ENCODE measurements at regions not wholly inside any gene's neighbourhood (a gene's known extent, or its start where the extent isn't known, plus 50 kb on each side); places are given as distances from the start of the nearest gene placed in this dataset.

GRCh38 chr11:79794484-79795393 lies 353.9 kb upstream of the TENM4 start:
- H3K79me2 ChIP-seq (ENCODE audit: control insufficient read depth in 1 of 2, insufficient read depth in 2 of 2, low read length in 2 of 2): no peaks in the 10 kb centered on the region
- no peak overlapping the region for H3K4ac ChIP-seq (replicated peaks; ENCODE audit: insufficient read length, low read depth, low read length)
- H3K4me3 ChIP-seq (ENCODE audit: extremely low read depth in 1 of 4, insufficient read depth in 2 of 4, low read depth in 3 of 4, low read length in 4 of 4): no peak overlapping the region
- H3K36me3 ChIP-seq (ENCODE audit: control insufficient read depth in 2 of 4, insufficient read depth in 4 of 4, low read length in 3 of 4): no peaks in the 10 kb centered on the region
- H2BK20ac ChIP-seq (ENCODE audit: low read length): no peak overlapping the region
- no peak overlapping the region for H3K56ac ChIP-seq (replicated peaks; ENCODE audit: insufficient read length, low read depth, low read length)
- H3K27me3 ChIP-seq (replicated peaks in 1 of 4; ENCODE audit: control insufficient read depth in 3 of 4, extremely low read depth in 1 of 4, insufficient read depth in 3 of 4, low read length in 3 of 4): no peaks in the 10 kb centered on the region
- H2AFZ ChIP-seq (ENCODE audit: low read length): no peak overlapping the region
- H3K23me2 ChIP-seq (ENCODE audit: low read depth, low read length): no peaks in the 10 kb centered on the region
- H3K79me1 ChIP-seq (ENCODE audit: low read depth, low read length): no peaks in the 10 kb centered on the region
- H3K14ac ChIP-seq (ENCODE audit: insufficient read length): no peak overlapping the region
- H3K23ac ChIP-seq (ENCODE audit: insufficient read length): no peak overlapping the region
- no peak overlapping the region for H2BK120ac ChIP-seq (replicated peaks; ENCODE audit: low read depth, low read length)
- H4K8ac ChIP-seq (ENCODE audit: extremely low read depth, insufficient read depth, low read length): no peak overlapping the region
- no peak overlapping the region for H2BK15ac ChIP-seq (ENCODE audit: low read length)
- 80% methylated on average over 4 of the region's 4 CpGs; no CpG with 5 or more reads in 1 of the 2 experiments for WGBS, 2 experiments (ENCODE audit: extremely low coverage in 1 of 2, insufficient coverage in 1 of 2, insufficient read length in 1 of 2, insufficient replicate concordance in 2 of 2, low coverage in 1 of 2, low lambda C conversion rate in 2 of 2, missing lambda C conversion rate in 1 of 2)
- TF ChIP-seq RFX5 (IDR thresholded peaks at IDR 0.05; ENCODE audit: borderline replicate concordance, low read depth, low read length): no peak
- peak; percentile 19 to 20; a peak in 1 of 4 replicates for TF ChIP-seq RAD21 (IDR thresholded peaks at IDR 0.05 in 1 of 2, conservative IDR thresholded peaks at IDR 0.05 in 1 of 2; ENCODE audit: low read depth in 2 of 2, low read length in 2 of 2)
- no peaks in the 10 kb centered on the region for H3K9me3 ChIP-seq (ENCODE audit: insufficient read depth in 2 of 2, low read depth in 1 of 2, low read length in 1 of 2)
- no peak for FAIRE-seq
- H2AK5ac ChIP-seq (ENCODE audit: low read depth, low read length): no peak overlapping the region
- no peak overlapping the region for H2BK5ac ChIP-seq (ENCODE audit: low read depth, low read length)
- no peaks in the 10 kb centered on the region for H4K20me1 ChIP-seq (replicated peaks in 1 of 2; ENCODE audit: control insufficient read depth in 1 of 2, insufficient read depth in 2 of 2, low read length in 2 of 2)
- H3K4me1 ChIP-seq (replicated peaks in 1 of 4; ENCODE audit: control insufficient read depth in 3 of 4, insufficient read depth in 4 of 4, low read length in 3 of 4): no peaks in the 10 kb centered on the region
- no peak overlapping the region for H4K91ac ChIP-seq (replicated peaks; ENCODE audit: insufficient read length, low read length)
- DNase-seq (ENCODE audit: low read depth in 1 of 2, low spot score in 2 of 2): no peak
- ChIA-PET POLR2A (ENCODE audit: partially characterized antibody) (no interaction called here), CTCF (ENCODE audit: partially characterized antibody) (interaction anchor here (0.6 to 1.6 kb wide), 5 partner anchors 11 to 294 kb away, joined by 3 to 4 read pairs (median 3); no protein-coding TSS in a partner anchor)
- H3K27ac ChIP-seq (ENCODE audit: low read depth, low read length): no peak overlapping the region
- H3K4me2 ChIP-seq (ENCODE audit: insufficient read depth in 1 of 2, low read depth in 2 of 2, low read length in 2 of 2): no peak overlapping the region
- no peak overlapping the region for H3K9ac ChIP-seq (replicated peaks in 1 of 4; ENCODE audit: extremely low read depth in 1 of 4, low read depth in 3 of 4, low read length in 3 of 4)
- H2BK12ac ChIP-seq (ENCODE audit: low read depth, low read length): no peak overlapping the region
- no peak overlapping the region for H4K5ac ChIP-seq (ENCODE audit: insufficient read length, low read depth, low read length)
- H3K18ac ChIP-seq (ENCODE audit: extremely low read depth, low read length): no peak overlapping the region

All from H1 (cell line).